A549 (cell line): ENCODE measurements at regions not wholly inside any gene's neighbourhood (a gene's known extent, or its start where the extent isn't known, plus 50 kb on each side); places are given as distances from the start of the nearest gene placed in this dataset.

ENCODE experiments used
- BHLHE40 ChIP-seq: IDR thresholded peaks from 2 replicates; pipeline ENCODE4 v1.6.1; 2012; ENCODE audit warnings: low read depth, low read length, inconsistent platforms
- CHD4 ChIP-seq: fragments of 200-600 bp; sonication (generic); IDR thresholded peaks from 2 replicates; pipeline ENCODE4 v1.6.1; 2016; ENCODE audit warnings: antibody characterized with exemption, mild to moderate bottlenecking, borderline replicate concordance
- CTCF ChIP-seq: fragments of >200 bp; sonication (Bioruptor Twin); formaldehyde crosslinking; IDR thresholded peaks from 3 replicates; pipeline ENCODE4 v1.5.1; 2016
- E2F6 ChIP-seq: IDR thresholded peaks from 2 replicates; pipeline ENCODE4 v1.6.1; 2012; ENCODE audit warnings: low read depth, borderline replicate concordance
- EP300 ChIP-seq, 2 experiments: fragments of >200 bp; sonication (Bioruptor Twin); formaldehyde crosslinking; IDR thresholded peaks; 2 replicates in 1 of 2; 3 replicates in 1 of 2; pipeline ENCODE4 v1.6.1; 2016 to 2017
- ESRRA ChIP-seq: fragments of 150-350 bp; IDR thresholded peaks from 2 replicates; pipeline ENCODE4 v1.6.1; 2014; ENCODE audit warnings: mild to moderate bottlenecking, low read length, borderline replicate concordance
- JUNB ChIP-seq: fragments of >200 bp; sonication (Bioruptor Twin); formaldehyde crosslinking; IDR thresholded peaks from 2 replicates; pipeline ENCODE4 v1.6.1; 2016
- MAX ChIP-seq: IDR thresholded peaks from 2 replicates; pipeline ENCODE4 v1.6.1; 2012
- POLR2A ChIP-seq: IDR thresholded peaks from 2 replicates; pipeline ENCODE4 v1.6.1; 2012; ENCODE audit warnings: mild to moderate bottlenecking, low read length
- RFX5 ChIP-seq: fragments of 450-650 bp; IDR thresholded peaks from 2 replicates; pipeline ENCODE4 v1.7.1; 2014; ENCODE audit warnings: antibody characterized with exemption, mild to moderate bottlenecking, moderate library complexity
- RNF2 ChIP-seq: fragments of 200-600 bp; sonication (generic); IDR thresholded peaks from 2 replicates; pipeline ENCODE4 v1.6.1; 2016; ENCODE audit warnings: low read depth, mild to moderate bottlenecking, antibody characterized with exemption, moderate library complexity, borderline replicate concordance
- TF ChIP-seq, protein P1 (sequence below): fragments of 200-600 bp; sonication (generic); IDR thresholded peaks from 2 replicates; pipeline ENCODE4 v1.6.1; 2016; ENCODE audit warnings: antibody characterized with exemption, mild to moderate bottlenecking, moderate library complexity
- TF ChIP-seq, protein P2 (sequence below): fragments of 450-650 bp; IDR thresholded peaks from 2 replicates; pipeline ENCODE4 v1.6.1; 2014; ENCODE audit warnings: antibody characterized with exemption
- TF ChIP-seq, protein P3 (sequence below): fragments of 250-450 bp; sonication (Bioruptor Pico); IDR thresholded peaks from 2 replicates; pipeline ENCODE4 v1.5.0; 2021; ENCODE audit warnings: mild to moderate bottlenecking, moderate library complexity, borderline replicate concordance

GRCh38 chr5:17147170-17147569 lies 70.3 kb upstream of the BASP1 start:
- TF ChIP-seq RFX5 (no peak), POLR2A (no peak), E2F6 (no peak), JUNB (no peak), CTCF (no peak), CHD4 (no peak), EP300 (IDR thresholded peaks at IDR 0.05) (no peak), RNF2 (no peak), BHLHE40 (no peak), ESRRA (no peak), MAX (no peak)
- TF ChIP-seq, protein P1, sequence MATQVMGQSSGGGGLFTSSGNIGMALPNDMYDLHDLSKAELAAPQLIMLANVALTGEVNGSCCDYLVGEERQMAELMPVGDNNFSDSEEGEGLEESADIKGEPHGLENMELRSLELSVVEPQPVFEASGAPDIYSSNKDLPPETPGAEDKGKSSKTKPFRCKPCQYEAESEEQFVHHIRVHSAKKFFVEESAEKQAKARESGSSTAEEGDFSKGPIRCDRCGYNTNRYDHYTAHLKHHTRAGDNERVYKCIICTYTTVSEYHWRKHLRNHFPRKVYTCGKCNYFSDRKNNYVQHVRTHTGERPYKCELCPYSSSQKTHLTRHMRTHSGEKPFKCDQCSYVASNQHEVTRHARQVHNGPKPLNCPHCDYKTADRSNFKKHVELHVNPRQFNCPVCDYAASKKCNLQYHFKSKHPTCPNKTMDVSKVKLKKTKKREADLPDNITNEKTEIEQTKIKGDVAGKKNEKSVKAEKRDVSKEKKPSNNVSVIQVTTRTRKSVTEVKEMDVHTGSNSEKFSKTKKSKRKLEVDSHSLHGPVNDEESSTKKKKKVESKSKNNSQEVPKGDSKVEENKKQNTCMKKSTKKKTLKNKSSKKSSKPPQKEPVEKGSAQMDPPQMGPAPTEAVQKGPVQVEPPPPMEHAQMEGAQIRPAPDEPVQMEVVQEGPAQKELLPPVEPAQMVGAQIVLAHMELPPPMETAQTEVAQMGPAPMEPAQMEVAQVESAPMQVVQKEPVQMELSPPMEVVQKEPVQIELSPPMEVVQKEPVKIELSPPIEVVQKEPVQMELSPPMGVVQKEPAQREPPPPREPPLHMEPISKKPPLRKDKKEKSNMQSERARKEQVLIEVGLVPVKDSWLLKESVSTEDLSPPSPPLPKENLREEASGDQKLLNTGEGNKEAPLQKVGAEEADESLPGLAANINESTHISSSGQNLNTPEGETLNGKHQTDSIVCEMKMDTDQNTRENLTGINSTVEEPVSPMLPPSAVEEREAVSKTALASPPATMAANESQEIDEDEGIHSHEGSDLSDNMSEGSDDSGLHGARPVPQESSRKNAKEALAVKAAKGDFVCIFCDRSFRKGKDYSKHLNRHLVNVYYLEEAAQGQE = no peak
- TF ChIP-seq, protein P2, sequence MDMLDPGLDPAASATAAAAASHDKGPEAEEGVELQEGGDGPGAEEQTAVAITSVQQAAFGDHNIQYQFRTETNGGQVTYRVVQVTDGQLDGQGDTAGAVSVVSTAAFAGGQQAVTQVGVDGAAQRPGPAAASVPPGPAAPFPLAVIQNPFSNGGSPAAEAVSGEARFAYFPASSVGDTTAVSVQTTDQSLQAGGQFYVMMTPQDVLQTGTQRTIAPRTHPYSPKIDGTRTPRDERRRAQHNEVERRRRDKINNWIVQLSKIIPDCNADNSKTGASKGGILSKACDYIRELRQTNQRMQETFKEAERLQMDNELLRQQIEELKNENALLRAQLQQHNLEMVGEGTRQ = no peak
- TF ChIP-seq, protein P3, sequence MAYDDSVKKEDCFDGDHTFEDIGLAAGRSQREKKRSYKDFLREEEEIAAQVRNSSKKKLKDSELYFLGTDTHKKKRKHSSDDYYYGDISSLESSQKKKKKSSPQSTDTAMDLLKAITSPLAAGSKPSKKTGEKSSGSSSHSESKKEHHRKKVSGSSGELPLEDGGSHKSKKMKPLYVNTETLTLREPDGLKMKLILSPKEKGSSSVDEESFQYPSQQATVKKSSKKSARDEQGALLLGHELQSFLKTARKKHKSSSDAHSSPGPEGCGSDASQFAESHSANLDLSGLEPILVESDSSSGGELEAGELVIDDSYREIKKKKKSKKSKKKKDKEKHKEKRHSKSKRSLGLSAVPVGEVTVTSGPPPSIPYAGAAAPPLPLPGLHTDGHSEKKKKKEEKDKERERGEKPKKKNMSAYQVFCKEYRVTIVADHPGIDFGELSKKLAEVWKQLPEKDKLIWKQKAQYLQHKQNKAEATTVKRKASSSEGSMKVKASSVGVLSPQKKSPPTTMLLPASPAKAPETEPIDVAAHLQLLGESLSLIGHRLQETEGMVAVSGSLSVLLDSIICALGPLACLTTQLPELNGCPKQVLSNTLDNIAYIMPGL (CRISPR knock-in tag) = no peak
